GM12878 (cell line): ENCODE measurements at regions not wholly inside any gene's neighbourhood (a gene's known extent, or its start where the extent isn't known, plus 50 kb on each side); places are given as distances from the start of the nearest gene placed in this dataset.

Experiments
- ATAC-seq: fragments of 200-7000 bp; cut with Tn5 transposase; 3 replicates; pipeline ENCODE4 v1.9.1; 2020; ENCODE audit warnings: mild to moderate bottlenecking, moderate library complexity
- BruUV-seq: library from RNA; stranded (reverse); fragments of 400-500 nt; replicated peaks from 2 replicates; lab custom pipeline; 2021; lab: Mats Ljungman, UMichigan
- CTCF ChIA-PET: fragments of 300-600 bp; sonication (Branson Sonifier 250); formaldehyde crosslinking; extraction: SDS; loops from one replicate; lab custom pipeline; 2021; ENCODE audit warnings: inconsistent platforms; lab: Yijun Ruan, JAX
- POLR2A ChIA-PET: fragments of 350-600 bp; formaldehyde crosslinking; extraction: SDS; loops from one replicate; lab custom pipeline; 2021; ENCODE audit warnings: inconsistent platforms; lab: Charles Lee
- RAD21 ChIA-PET: fragments of 300-600 bp; sonication (Branson Sonifier 250); formaldehyde crosslinking; loops from one replicate; lab custom pipeline; 2023; ENCODE audit warnings: antibody characterized with exemption; ENCODE audit not compliant: unreplicated experiment; lab: Charles Lee
- SMC1A ChIA-PET: fragments of 300-600 bp; sonication (Branson Sonifier 250); formaldehyde crosslinking; loops from one replicate; lab custom pipeline; 2023; ENCODE audit not compliant: unreplicated experiment, uncharacterized antibody; lab: Charles Lee
- DNase-seq: peaks from one replicate; pipeline ENCODE4 v3.0.0-alpha.2; 2011; ENCODE audit warnings: low read depth, low spot score
- FAIRE-seq: peaks from 3 replicates; lab custom pipeline; 2011; peaks lifted over from hg19 to GRCh38; lab: Jason Lieb, UNC
- H2AFZ ChIP-seq: 2 replicates; pipeline ENCODE4 v1.6.0; 2011; ENCODE audit warnings: low read depth, low read length, control low read depth; ENCODE audit not compliant: control insufficient read depth
- H3K27ac ChIP-seq: 2 replicates; pipeline ENCODE4 v1.5.1; 2011; ENCODE audit warnings: control low read depth; ENCODE audit not compliant: control insufficient read depth, insufficient read depth
- H3K27me3 ChIP-seq, 2 experiments: replicated peaks in 1 of 2; 2 replicates each; pipeline versions ENCODE4 v1.6.0 to v1.6.1; 2011; ENCODE audit warnings: low read length in 1 of 2; ENCODE audit not compliant: control insufficient read depth in 2 of 2, insufficient read depth in 2 of 2
- H3K36me3 ChIP-seq, 2 experiments: 2 replicates each; pipeline ENCODE4 v1.5.1; 2011; ENCODE audit warnings: low read length in 1 of 2; ENCODE audit not compliant: control insufficient read depth in 2 of 2, insufficient read depth in 2 of 2
- H3K4me1 ChIP-seq: 2 replicates; pipeline ENCODE4 v1.6.1; 2011; ENCODE audit warnings: mild to moderate bottlenecking, low read length, moderate library complexity, mixed read lengths; ENCODE audit not compliant: control insufficient read depth, insufficient read depth
- H3K4me2 ChIP-seq: 2 replicates; pipeline ENCODE4 v1.6.0; 2011; ENCODE audit warnings: control low read depth; ENCODE audit not compliant: control insufficient read depth, insufficient read depth
- H3K4me3 ChIP-seq: fragments of 200-600 bp; sonication (generic); 2 replicates; pipeline ENCODE4 v1.5.1; 2016
- H3K79me2 ChIP-seq: 2 replicates; pipeline ENCODE4 v1.6.0; 2011; ENCODE audit warnings: low read length; ENCODE audit not compliant: control insufficient read depth, insufficient read depth
- H3K9ac ChIP-seq: 2 replicates; pipeline ENCODE4 v1.8.0; 2011; ENCODE audit warnings: low read length, control low read depth, mixed read lengths; ENCODE audit not compliant: control insufficient read depth, insufficient read depth
- H3K9me3 ChIP-seq: replicated peaks from 3 replicates; pipeline ENCODE4 v1.5.1; 2011; ENCODE audit warnings: mild to moderate bottlenecking, low read length; ENCODE audit not compliant: control insufficient read depth, insufficient read depth
- H4K20me1 ChIP-seq: 2 replicates; pipeline ENCODE4 v1.6.0; 2011; ENCODE audit not compliant: control insufficient read depth, insufficient read depth
- ATF3 ChIP-seq: IDR thresholded peaks from 2 replicates; pipeline ENCODE4 v1.6.1; 2011; ENCODE audit warnings: low read depth, mild to moderate bottlenecking, low read length, moderate library complexity, borderline replicate concordance; ENCODE audit errors: extremely low read depth
- FOXK2 ChIP-seq: fragments of 450-650 bp; IDR thresholded peaks from 2 replicates; pipeline ENCODE4 v1.6.1; 2017; ENCODE audit warnings: mild to moderate bottlenecking, moderate library complexity
- HDAC6 ChIP-seq: fragments of 200-600 bp; sonication (generic); IDR thresholded peaks from one replicate; pipeline ENCODE4 v1.8.0; 2017; ENCODE audit warnings: antibody characterized with exemption; ENCODE audit not compliant: unreplicated experiment
- MEF2B ChIP-seq: fragments of 450-650 bp; IDR thresholded peaks from 2 replicates; pipeline ENCODE4 v1.6.1; 2018; ENCODE audit warnings: mild to moderate bottlenecking, moderate library complexity; ENCODE audit not compliant: partially characterized antibody, poor library complexity, severe bottlenecking
- MTA2 ChIP-seq: fragments of 450-650 bp; IDR thresholded peaks from 2 replicates; pipeline ENCODE4 v1.6.1; 2016; ENCODE audit warnings: low read depth, mild to moderate bottlenecking, moderate library complexity
- NRF1 ChIP-seq: conservative IDR thresholded peaks from 2 replicates; pipeline ENCODE4 v1.6.1; 2011; ENCODE audit warnings: mild to moderate bottlenecking, low read depth, low read length, improper control_type of control experiment
- RAD21 ChIP-seq: IDR thresholded peaks from 2 replicates; pipeline ENCODE4 v1.6.1; 2011; ENCODE audit warnings: mild to moderate bottlenecking, low read depth, low read length, moderate library complexity; ENCODE audit not compliant: insufficient read depth
- RAD51 ChIP-seq: fragments of 450-650 bp; IDR thresholded peaks from 2 replicates; pipeline ENCODE4 v1.6.1; 2016; ENCODE audit warnings: moderate library complexity, mild to moderate bottlenecking, inconsistent platforms
- TARDBP ChIP-seq: IDR thresholded peaks from 2 replicates; pipeline ENCODE4 v1.6.1; 2016; ENCODE audit warnings: borderline replicate concordance
- WRNIP1 ChIP-seq: IDR thresholded peaks from 2 replicates; pipeline ENCODE4 v1.6.1; 2011; ENCODE audit warnings: low read depth, low read length, improper control_type of control experiment, borderline replicate concordance
- YBX1 ChIP-seq: fragments of 450-650 bp; IDR thresholded peaks from 2 replicates; pipeline ENCODE4 v1.6.1; 2016; ENCODE audit warnings: antibody characterized with exemption
- ZNF24 ChIP-seq: fragments of 450-650 bp; IDR thresholded peaks from 2 replicates; pipeline ENCODE4 v1.6.1; 2017; ENCODE audit warnings: antibody characterized with exemption, mild to moderate bottlenecking
- ZNF384 ChIP-seq: IDR thresholded peaks from 2 replicates; pipeline ENCODE4 v1.6.1; 2012; ENCODE audit warnings: low read depth, mild to moderate bottlenecking, low read length, improper control_type of control experiment, borderline replicate concordance
- ZSCAN29 ChIP-seq: fragments of 450-650 bp; IDR thresholded peaks from 2 replicates; pipeline ENCODE4 v1.6.1; 2017; ENCODE audit warnings: mild to moderate bottlenecking, moderate library complexity
- WGBS: methylation state at CpG from one replicate; pipeline ENCODE4 v1.1.6; 2016; ENCODE audit warnings: low lambda C conversion rate; ENCODE audit not compliant: insufficient replicate concordance, insufficient coverage; ENCODE audit errors: missing lambda C conversion rate; 5-methylcytosine and 5-hydroxymethylcytosine counted together
- in situ Hi-C: fragments of 300-500 bp; cut with MboI; formaldehyde crosslinking; loops from 9 replicates; pipeline ENCODE4 v1.14.3; 2018; ENCODE audit warnings: mixed read lengths
- intact Hi-C: fragments of 100-400 bp; cut with micrococcal nuclease; formaldehyde crosslinking; loops from one replicate; pipeline ENCODE4 v1.14.2; 2022; ENCODE audit not compliant: unreplicated experiment
- TF ChIP-seq, protein P1 (sequence below): IDR thresholded peaks from 2 replicates; pipeline ENCODE4 v1.6.1; 2011; ENCODE audit warnings: borderline replicate concordance, low read depth, mild to moderate bottlenecking, moderate library complexity, low read length; ENCODE audit not compliant: insufficient read depth, poor library complexity, severe bottlenecking
- TF ChIP-seq, protein P2 (sequence below): fragments of 450-650 bp; formaldehyde crosslinking; IDR thresholded peaks from 2 replicates; pipeline ENCODE4 v1.4.0; 2022; ENCODE audit warnings: mild to moderate bottlenecking, moderate library complexity
- TF ChIP-seq, protein P3 (sequence below): fragments of 450-650 bp; IDR thresholded peaks from 2 replicates; pipeline ENCODE4 v1.6.1; 2016; ENCODE audit warnings: mild to moderate bottlenecking

DNA sequence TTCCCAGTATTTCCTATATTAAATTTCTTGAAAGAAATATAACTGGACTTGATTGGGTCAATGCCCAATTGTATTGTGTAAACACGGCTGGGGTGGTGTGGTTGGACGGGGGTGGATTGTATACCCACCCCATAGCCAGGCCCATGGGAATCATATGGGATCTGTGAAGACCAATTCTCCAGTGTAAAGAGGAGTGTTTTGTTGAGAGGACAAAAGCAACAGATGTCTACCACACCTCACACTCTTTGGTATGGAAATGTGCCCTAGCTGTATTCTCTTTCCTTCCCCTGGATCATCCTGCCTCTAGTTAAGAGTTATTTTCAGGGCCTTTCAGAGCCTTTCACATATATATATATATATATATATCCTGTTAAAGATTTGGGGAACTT is 57.5 kb upstream of the TGIF1 start:
- CTCF ChIA-PET: no interaction called here
- no peak overlapping the region for H3K9ac ChIP-seq
- DNase-seq (no peak), ATAC-seq (no peak), FAIRE-seq (no peak)
- no peak overlapping the region for H3K4me3 ChIP-seq
- H3K79me2 ChIP-seq: no peaks in the 10 kb centered on the region
- POLR2A ChIA-PET: no interaction called here
- SMC1A ChIA-PET: no interaction called here
- no peaks in the 10 kb centered on the region for H3K27me3 ChIP-seq
- peaks cover 12% of the 10 kb centered on the region; the same call in 2 of the 3 replicates for H3K9me3 ChIP-seq
- no peaks in the 10 kb centered on the region for H3K4me1 ChIP-seq
- 13% methylated on average over 2 of the region's 2 CpGs for WGBS
- H2AFZ ChIP-seq: no peak overlapping the region
- no peaks in the 10 kb centered on the region for H4K20me1 ChIP-seq
- RAD21 ChIA-PET: no interaction called here
- in situ Hi-C loops (no loop called here), intact Hi-C loops (no loop called here)
- no TSS peak for BruUV-seq
- no peak overlapping the region for H3K27ac ChIP-seq
- no peak overlapping the region for H3K4me2 ChIP-seq
- H3K36me3 ChIP-seq: no peaks in the 10 kb centered on the region
- TF ChIP-seq, protein P1, sequence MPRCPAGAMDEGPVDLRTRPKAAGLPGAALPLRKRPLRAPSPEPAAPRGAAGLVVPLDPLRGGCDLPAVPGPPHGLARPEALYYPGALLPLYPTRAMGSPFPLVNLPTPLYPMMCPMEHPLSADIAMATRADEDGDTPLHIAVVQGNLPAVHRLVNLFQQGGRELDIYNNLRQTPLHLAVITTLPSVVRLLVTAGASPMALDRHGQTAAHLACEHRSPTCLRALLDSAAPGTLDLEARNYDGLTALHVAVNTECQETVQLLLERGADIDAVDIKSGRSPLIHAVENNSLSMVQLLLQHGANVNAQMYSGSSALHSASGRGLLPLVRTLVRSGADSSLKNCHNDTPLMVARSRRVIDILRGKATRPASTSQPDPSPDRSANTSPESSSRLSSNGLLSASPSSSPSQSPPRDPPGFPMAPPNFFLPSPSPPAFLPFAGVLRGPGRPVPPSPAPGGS: no peak
- TF ChIP-seq FOXK2 (no peak), RAD51 (no peak), ZSCAN29 (no peak), MEF2B (no peak), ZNF24 (no peak), TARDBP (no peak), RAD21 (no peak), ATF3 (no peak), YBX1 (no peak), ZNF384 (no peak), HDAC6 (no peak), MTA2 (no peak), WRNIP1 (no peak), NRF1 (no peak)
- TF ChIP-seq, protein P2, sequence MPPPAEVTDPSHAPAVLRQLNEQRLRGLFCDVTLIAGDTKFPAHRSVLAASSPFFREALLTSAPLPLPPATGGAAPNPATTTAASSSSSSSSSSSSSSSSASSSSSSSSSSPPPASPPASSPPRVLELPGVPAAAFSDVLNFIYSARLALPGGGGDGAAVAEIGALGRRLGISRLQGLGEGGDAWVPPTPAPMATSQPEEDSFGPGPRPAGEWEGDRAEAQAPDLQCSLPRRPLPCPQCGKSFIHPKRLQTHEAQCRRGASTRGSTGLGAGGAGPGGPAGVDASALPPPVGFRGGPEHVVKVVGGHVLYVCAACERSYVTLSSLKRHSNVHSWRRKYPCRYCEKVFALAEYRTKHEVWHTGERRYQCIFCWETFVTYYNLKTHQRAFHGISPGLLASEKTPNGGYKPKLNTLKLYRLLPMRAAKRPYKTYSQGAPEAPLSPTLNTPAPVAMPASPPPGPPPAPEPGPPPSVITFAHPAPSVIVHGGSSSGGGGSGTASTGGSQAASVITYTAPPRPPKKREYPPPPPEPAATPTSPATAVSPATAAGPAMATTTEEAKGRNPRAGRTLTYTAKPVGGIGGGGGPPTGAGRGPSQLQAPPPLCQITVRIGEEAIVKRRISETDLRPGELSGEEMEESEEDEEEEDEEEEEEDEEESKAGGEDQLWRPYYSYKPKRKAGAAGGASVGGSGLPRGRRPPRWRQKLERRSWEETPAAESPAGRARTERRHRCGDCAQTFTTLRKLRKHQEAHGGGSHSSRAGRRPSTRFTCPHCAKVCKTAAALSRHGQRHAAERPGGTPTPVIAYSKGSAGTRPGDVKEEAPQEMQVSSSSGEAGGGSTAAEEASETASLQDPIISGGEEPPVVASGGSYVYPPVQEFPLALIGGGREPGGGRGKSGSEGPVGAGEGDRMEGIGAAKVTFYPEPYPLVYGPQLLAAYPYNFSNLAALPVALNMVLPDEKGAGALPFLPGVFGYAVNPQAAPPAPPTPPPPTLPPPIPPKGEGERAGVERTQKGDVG (CRISPR knock-in tag): no peak
- TF ChIP-seq, protein P3, sequence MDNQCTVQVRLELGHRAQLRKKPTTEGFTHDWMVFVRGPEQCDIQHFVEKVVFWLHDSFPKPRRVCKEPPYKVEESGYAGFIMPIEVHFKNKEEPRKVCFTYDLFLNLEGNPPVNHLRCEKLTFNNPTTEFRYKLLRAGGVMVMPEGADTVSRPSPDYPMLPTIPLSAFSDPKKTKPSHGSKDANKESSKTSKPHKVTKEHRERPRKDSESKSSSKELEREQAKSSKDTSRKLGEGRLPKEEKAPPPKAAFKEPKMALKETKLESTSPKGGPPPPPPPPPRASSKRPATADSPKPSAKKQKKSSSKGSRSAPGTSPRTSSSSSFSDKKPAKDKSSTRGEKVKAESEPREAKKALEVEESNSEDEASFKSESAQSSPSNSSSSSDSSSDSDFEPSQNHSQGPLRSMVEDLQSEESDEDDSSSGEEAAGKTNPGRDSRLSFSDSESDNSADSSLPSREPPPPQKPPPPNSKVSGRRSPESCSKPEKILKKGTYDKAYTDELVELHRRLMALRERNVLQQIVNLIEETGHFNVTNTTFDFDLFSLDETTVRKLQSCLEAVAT: no peak
